Peyer's patch (tissue), 4 donors: ENCODE measurements at regions not wholly inside any gene's neighbourhood (a gene's known extent, or its start where the extent isn't known, plus 50 kb on each side); places are given as distances from the start of the nearest gene placed in this dataset.
A peak's percentile ranks its signal among the peaks of the same experiment; 100 is the strongest.

Experiments
- CTCF ChIP-seq, 6 experiments: fragments of 450-650 bp in 4 of 6; fragments of 200-600 bp in 2 of 6; sonication (generic) in 1 of 6; IDR thresholded peaks; one replicate each; pipeline ENCODE4 v1.5.1; 2017 to 2019; ENCODE audit warnings: antibody characterized with exemption in 6 of 6, mild to moderate bottlenecking in 3 of 6, moderate library complexity in 1 of 6
- POLR2A ChIP-seq, 2 donors: fragments of 450-650 bp; IDR thresholded peaks; one replicate each; pipeline ENCODE4 v1.5.1; 2017; ENCODE audit warnings: antibody characterized with exemption in 2 of 2, mild to moderate bottlenecking in 2 of 2, moderate library complexity in 2 of 2

- TF ChIP-seq CTCF (IDR thresholded peaks at IDR 0.05) = peak; percentile 27 to 76 (median 65)
- TF ChIP-seq POLR2A (IDR thresholded peaks at IDR 0.05) = no peak
These were observed 167.7 kb upstream of the CSF3R start for GRCh38 chr1:36650200-36651065.
